Neuronal stem cell (in vitro differentiated cells): ENCODE measurements at regions not wholly inside any gene's neighbourhood (a gene's known extent, or its start where the extent isn't known, plus 50 kb on each side); places are given as distances from the start of the nearest gene placed in this dataset.

ENCODE experiments used
- DNase-seq: peaks from one replicate; pipeline ENCODE4 v3.0.0-alpha.2; 2013; ENCODE audit warnings: low spot score
- H2AFZ ChIP-seq: one replicate; pipeline ENCODE4 v1.6.1; 2013; ENCODE audit warnings: mild to moderate bottlenecking, low read length, inconsistent platforms
- H2AK5ac ChIP-seq: 2 replicates; pipeline ENCODE4 v1.6.1; 2013; ENCODE audit warnings: low read depth, mild to moderate bottlenecking, inconsistent platforms, low read length, moderate library complexity, mixed read lengths
- H2BK120ac ChIP-seq: 2 replicates; pipeline ENCODE4 v1.6.1; 2013; ENCODE audit warnings: low read depth, mild to moderate bottlenecking, inconsistent platforms, low read length, moderate library complexity, mixed read lengths
- H2BK12ac ChIP-seq: one replicate; pipeline ENCODE4 v1.6.1; 2013; ENCODE audit warnings: low read length, inconsistent platforms
- H2BK15ac ChIP-seq: 2 replicates; pipeline ENCODE4 v1.6.1; 2013; ENCODE audit warnings: mild to moderate bottlenecking, low read length, inconsistent platforms, mixed read lengths
- H2BK5ac ChIP-seq: one replicate; pipeline ENCODE4 v1.6.1; 2013; ENCODE audit warnings: inconsistent platforms, mild to moderate bottlenecking, low read length, moderate library complexity
- H3K14ac ChIP-seq: one replicate; pipeline ENCODE4 v1.6.1; 2013; ENCODE audit warnings: low read length, inconsistent platforms
- H3K18ac ChIP-seq: 2 replicates; pipeline ENCODE4 v1.6.1; 2013; ENCODE audit warnings: low read length, inconsistent platforms
- H3K23ac ChIP-seq: 2 replicates; pipeline ENCODE4 v1.6.1; 2013; ENCODE audit warnings: low read depth, mild to moderate bottlenecking, mixed read lengths, low read length, inconsistent platforms; ENCODE audit not compliant: poor library complexity
- H3K27ac ChIP-seq: replicated peaks from 3 replicates; pipeline ENCODE4 v1.5.1; 2013; ENCODE audit warnings: low read length, inconsistent platforms
- H3K27me3 ChIP-seq, 3 experiments: 2 replicates each; pipeline ENCODE4 v1.6.1; 2013; ENCODE audit warnings: low read length in 3 of 3, mild to moderate bottlenecking in 2 of 3, inconsistent platforms in 1 of 3, low read depth in 1 of 3, mixed read lengths in 1 of 3, moderate library complexity in 1 of 3; ENCODE audit not compliant: control insufficient read depth in 3 of 3, insufficient read depth in 3 of 3
- H3K36me3 ChIP-seq, 2 donors: replicated peaks in 1 of 2; 2 replicates each; pipeline ENCODE4 v1.6.1; 2013; ENCODE audit warnings: low read length in 2 of 2; ENCODE audit not compliant: control insufficient read depth in 2 of 2, insufficient read depth in 2 of 2
- H3K4ac ChIP-seq: 2 replicates; pipeline ENCODE4 v1.6.1; 2013; ENCODE audit warnings: inconsistent platforms, mild to moderate bottlenecking, low read length, moderate library complexity
- H3K4me1 ChIP-seq, 2 donors: 1 replicate in 1 of 2; 2 replicates in 1 of 2; pipeline ENCODE4 v1.6.1; 2013; ENCODE audit warnings: low read length in 2 of 2, low read depth in 1 of 2; ENCODE audit not compliant: control insufficient read depth in 2 of 2, insufficient read depth in 1 of 2
- H3K4me2 ChIP-seq: one replicate; pipeline ENCODE4 v1.6.1; 2013; ENCODE audit warnings: mild to moderate bottlenecking, low read length, inconsistent platforms; ENCODE audit not compliant: insufficient read depth, poor library complexity, severe bottlenecking
- H3K4me3 ChIP-seq, 2 donors: 2 replicates each; pipeline ENCODE4 v1.5.1; 2013; ENCODE audit warnings: low read length in 2 of 2, mild to moderate bottlenecking in 2 of 2, inconsistent platforms in 1 of 2, moderate library complexity in 1 of 2
- H3K79me1 ChIP-seq: one replicate; pipeline ENCODE4 v1.6.1; 2013; ENCODE audit warnings: low read depth, mild to moderate bottlenecking, inconsistent platforms, low read length, moderate library complexity
- H3K9ac ChIP-seq: one replicate; pipeline ENCODE4 v1.6.1; 2013; ENCODE audit warnings: mild to moderate bottlenecking, low read depth, low read length, inconsistent platforms; ENCODE audit not compliant: poor library complexity
- H3K9me3 ChIP-seq, 2 donors: replicated peaks in 1 of 2; 2 replicates each; pipeline versions ENCODE3 to v1.6.1; 2013; ENCODE audit warnings: low read length in 2 of 2, mild to moderate bottlenecking in 2 of 2, inconsistent platforms in 1 of 2, low read depth in 1 of 2, mixed read lengths in 1 of 2, moderate library complexity in 1 of 2; ENCODE audit not compliant: control insufficient read depth in 2 of 2, insufficient read depth in 1 of 2
- H4K8ac ChIP-seq: one replicate; pipeline ENCODE4 v1.6.1; 2013; ENCODE audit warnings: low read depth, mild to moderate bottlenecking, inconsistent platforms, low read length, moderate library complexity
- H4K91ac ChIP-seq: one replicate; pipeline ENCODE4 v1.6.1; 2013; ENCODE audit warnings: low read length, low read depth, mild to moderate bottlenecking, inconsistent platforms; ENCODE audit not compliant: poor library complexity
- WGBS, 2 donors: extraction: QIAGEN DNeasy Blood & Tissue Kit; methylation state at CpG; one replicate each; pipeline ENCODE4 v1.1.7; 2013; ENCODE audit warnings: missing lambda C conversion rate in 2 of 2, mixed read lengths in 1 of 2; ENCODE audit not compliant: insufficient read length in 2 of 2, insufficient replicate concordance in 1 of 2; ENCODE audit errors: extremely low coverage in 2 of 2; 5-methylcytosine and 5-hydroxymethylcytosine counted together

DNA sequence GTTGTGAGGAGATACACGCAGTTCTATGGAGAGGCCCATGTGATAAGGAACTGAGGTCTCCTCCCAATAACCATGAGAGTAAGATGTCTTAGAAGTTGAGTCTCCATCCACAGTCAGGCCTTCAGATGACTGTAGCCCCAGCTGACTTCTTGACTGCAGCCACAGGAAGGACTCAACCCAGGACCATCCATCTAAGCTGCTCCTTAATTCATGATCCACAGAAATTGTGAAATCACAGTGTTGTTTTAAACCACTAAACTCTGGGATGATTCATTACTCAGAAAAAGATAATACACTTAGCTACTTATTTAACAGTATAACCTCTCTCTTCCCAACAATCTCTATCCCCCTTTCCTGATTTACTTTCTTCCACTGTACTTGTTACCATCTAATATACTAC is 173.3 kb downstream of the ALDH1A2 start:
- H3K79me1 ChIP-seq, result no peaks in the 10 kb centered on the region
- H4K91ac ChIP-seq, result no peak overlapping the region
- H2BK12ac ChIP-seq, result no peak overlapping the region
- DNase-seq, result no peak
- no peak overlapping the region for H3K4me3 ChIP-seq
- no peak overlapping the region for H3K18ac ChIP-seq
- no peak overlapping the region for H2BK120ac ChIP-seq
- no CpG with 5 or more reads among the region's 1 CpG for WGBS, 2 donors
- no peaks in the 10 kb centered on the region for H3K36me3 ChIP-seq
- H3K27me3 ChIP-seq, result no peaks in the 10 kb centered on the region
- no peak overlapping the region for H3K27ac ChIP-seq
- H3K23ac ChIP-seq, result no peak overlapping the region
- H3K14ac ChIP-seq, result no peak overlapping the region
- H3K9ac ChIP-seq, result no peak overlapping the region
- no peak overlapping the region for H3K4ac ChIP-seq
- H2BK5ac ChIP-seq, result no peak overlapping the region
- no peaks in the 10 kb centered on the region for H3K9me3 ChIP-seq
- no peak overlapping the region for H2AK5ac ChIP-seq
- no peak overlapping the region for H2AFZ ChIP-seq
- H2BK15ac ChIP-seq, result no peak overlapping the region
- no peaks in the 10 kb centered on the region for H3K4me1 ChIP-seq
- H4K8ac ChIP-seq, result no peak overlapping the region
- H3K4me2 ChIP-seq, result no peak overlapping the region

DNA sequence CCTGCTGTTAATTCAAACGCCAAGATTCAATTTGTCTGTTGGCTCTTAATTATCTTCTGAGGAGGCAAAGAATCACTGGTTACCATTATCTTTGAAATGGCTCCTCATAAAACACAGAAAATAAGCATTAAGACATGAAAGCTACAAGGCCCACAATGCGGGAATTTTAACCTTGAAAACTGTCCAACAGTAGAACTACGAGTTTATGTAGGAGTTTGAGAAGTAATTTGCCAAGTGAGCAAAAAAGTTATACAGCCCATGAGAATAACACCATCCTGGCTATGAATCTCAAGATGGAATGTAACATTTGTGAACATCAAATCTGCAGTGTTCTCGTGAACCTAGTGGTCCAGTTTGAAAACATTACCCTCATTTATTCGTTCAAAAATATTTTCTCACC is 172.5 kb downstream of the ALDH1A2 start:
- no peak overlapping the region for H3K23ac ChIP-seq
- no peak overlapping the region for H3K4me3 ChIP-seq
- H4K8ac ChIP-seq, result no peak overlapping the region
- no peak overlapping the region for H2BK5ac ChIP-seq
- no peaks in the 10 kb centered on the region for H3K79me1 ChIP-seq
- H2AK5ac ChIP-seq, result no peak overlapping the region
- H3K14ac ChIP-seq, result no peak overlapping the region
- H4K91ac ChIP-seq, result no peak overlapping the region
- H3K27ac ChIP-seq, result no peak overlapping the region
- no peak overlapping the region for H3K18ac ChIP-seq
- no peak overlapping the region for H2AFZ ChIP-seq
- no peaks in the 10 kb centered on the region for H3K36me3 ChIP-seq
- H2BK15ac ChIP-seq, result no peak overlapping the region
- no peaks in the 10 kb centered on the region for H3K27me3 ChIP-seq
- H3K4me2 ChIP-seq, result no peak overlapping the region
- no peak overlapping the region for H3K4ac ChIP-seq
- no peak overlapping the region for H2BK120ac ChIP-seq
- no peak overlapping the region for H3K9ac ChIP-seq
- no CpG with 5 or more reads among the region's 5 CpGs for WGBS, 2 donors
- DNase-seq, result no peak
- no peaks in the 10 kb centered on the region for H3K4me1 ChIP-seq
- no peaks in the 10 kb centered on the region for H3K9me3 ChIP-seq
- H2BK12ac ChIP-seq, result no peak overlapping the region

DNA sequence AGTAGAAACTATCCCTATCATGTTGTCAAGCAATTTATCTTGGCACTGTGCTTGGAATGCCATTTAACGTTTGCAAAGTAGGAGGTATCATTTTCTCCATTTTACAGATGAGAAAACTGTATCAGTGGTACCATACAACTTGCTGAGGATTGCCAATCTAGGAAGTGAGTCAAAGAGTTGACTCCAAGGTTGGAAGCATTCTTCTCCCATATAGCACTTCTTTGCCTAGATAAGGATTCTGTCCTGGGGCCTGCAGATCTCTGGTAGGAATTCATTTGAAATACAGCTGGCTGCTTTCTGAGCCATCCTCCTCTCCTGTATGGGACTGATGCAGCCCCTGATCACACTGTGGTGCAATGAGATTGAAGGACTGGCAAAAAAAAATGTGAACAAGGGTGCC is 170.2 kb downstream of the ALDH1A2 start:
- Histone ChIP-seq H2AK5ac (no peak overlapping the region), H3K27me3 (no peaks in the 10 kb centered on the region), H3K4me2 (no peak overlapping the region), H4K8ac (no peak overlapping the region), H4K91ac (no peak overlapping the region), H3K18ac (no peak overlapping the region), H2BK120ac (no peak overlapping the region), H3K4ac (no peak overlapping the region), H2BK12ac (no peak overlapping the region), H3K36me3 (no peaks in the 10 kb centered on the region), H2AFZ (no peak overlapping the region), H3K9ac (no peak overlapping the region), H3K9me3 (no peaks in the 10 kb centered on the region), H3K27ac (no peak overlapping the region), H3K4me1 (no peaks in the 10 kb centered on the region), H3K14ac (no peak overlapping the region), H2BK5ac (no peak overlapping the region), H3K79me1 (no peaks in the 10 kb centered on the region), H3K23ac (no peak overlapping the region), H2BK15ac (no peak overlapping the region), H3K4me3 (no peak overlapping the region)
- no peak for DNase-seq
- WGBS, 2 donors, result no CpG with 5 or more reads among the region's 1 CpG

DNA sequence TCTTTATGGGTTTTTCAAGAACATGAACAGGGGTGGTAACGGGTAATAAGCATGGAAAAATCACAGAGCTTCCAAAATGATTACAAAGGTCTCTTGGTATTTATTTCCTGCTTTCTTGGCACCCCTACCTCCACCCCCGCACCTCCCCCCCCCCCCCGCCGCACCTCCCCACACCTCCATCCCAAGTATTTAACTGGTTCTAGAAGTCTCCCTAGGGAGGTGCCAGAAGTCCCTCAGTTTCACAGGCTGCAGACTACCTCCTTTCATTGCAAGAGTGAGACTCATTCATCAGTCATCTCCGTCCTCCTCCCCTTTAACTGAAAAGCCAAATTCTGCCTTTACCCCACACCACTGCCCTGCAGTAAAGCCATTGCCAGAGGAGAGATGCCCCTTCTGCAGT is 169.4 kb downstream of the ALDH1A2 start:
- Histone ChIP-seq H2BK15ac (no peak overlapping the region), H3K79me1 (no peaks in the 10 kb centered on the region), H2AFZ (no peak overlapping the region), H3K18ac (no peak overlapping the region), H3K4me2 (no peak overlapping the region), H3K36me3 (no peaks in the 10 kb centered on the region), H3K4me1 (no peaks in the 10 kb centered on the region), H3K4ac (no peak overlapping the region), H3K23ac (no peak overlapping the region), H3K9ac (no peak overlapping the region), H4K8ac (no peak overlapping the region), H2AK5ac (no peak overlapping the region), H2BK12ac (no peak overlapping the region), H3K27ac (no peak overlapping the region), H2BK120ac (no peak overlapping the region), H2BK5ac (no peak overlapping the region), H3K14ac (no peak overlapping the region), H4K91ac (no peak overlapping the region), H3K27me3 (no peaks in the 10 kb centered on the region), H3K4me3 (no peak overlapping the region), H3K9me3 (no peaks in the 10 kb centered on the region)
- no peak for DNase-seq
- no CpG with 5 or more reads among the region's 5 CpGs for WGBS, 2 donors
